ENCODE measurements at regions not wholly inside any gene's neighbourhood (a gene's known extent, or its start where the extent isn't known, plus 50 kb on each side); places are given as distances from the start of the nearest gene placed in this dataset.

- Histone ChIP-seq H3K4me1 (peaks cover 6% of the 10 kb centered on the region), H3K36me3 (no peaks in the 10 kb centered on the region), H3K9ac (ENCODE audit: low read depth in 2 of 2, low read length in 2 of 2) (no peak overlapping the region), H3K27me3 (no peaks in the 10 kb centered on the region), H3K9me3 (no peaks in the 10 kb centered on the region), H3K27ac (no peak overlapping the region), H3K4me3 (no peak overlapping the region)
- TF ChIP-seq CTCF (IDR thresholded peaks at IDR 0.05): no peak
- DNase-seq: no peak
- intact Hi-C loops (cut with DNase I): no loop called here
Observed at GRCh38 chr14:38847161-38847560, 255.9 kb downstream of the SEC23A start.

- H3K27me3 ChIP-seq: no peaks in the 10 kb centered on the region
- H3K27ac ChIP-seq: peak overlapping the region; percentile 49
- no peak overlapping the region for H3K9ac ChIP-seq (ENCODE audit: low read depth in 2 of 2, low read length in 2 of 2)
- TF ChIP-seq CTCF (IDR thresholded peaks at IDR 0.05): no peak
- DNase-seq: peak; percentile 29
- H3K4me1 ChIP-seq: peaks cover 18% of the 10 kb centered on the region
- intact Hi-C loops (cut with DNase I): no loop called here
- H3K36me3 ChIP-seq: no peaks in the 10 kb centered on the region
- no peaks in the 10 kb centered on the region for H3K9me3 ChIP-seq
- H3K4me3 ChIP-seq: no peak overlapping the region
Observed at GRCh38 chr14:38839694-38840365, 263.2 kb downstream of the SEC23A start.

GRCh38 chr14:38838979-38839323 lies 264.1 kb downstream of the SEC23A start:
- Histone ChIP-seq H3K9me3 (no peaks in the 10 kb centered on the region), H3K27ac (peak overlapping the region; percentile 49), H3K36me3 (no peaks in the 10 kb centered on the region), H3K27me3 (no peaks in the 10 kb centered on the region), H3K4me3 (no peak overlapping the region), H3K4me1 (peaks cover 13% of the 10 kb centered on the region), H3K9ac (ENCODE audit: low read depth in 2 of 2, low read length in 2 of 2) (no peak overlapping the region)
- TF ChIP-seq CTCF (IDR thresholded peaks at IDR 0.05): no peak
- no peak for DNase-seq
- intact Hi-C loops (cut with DNase I): no loop called here

GRCh38 chr14:38838049-38838978 lies 264.7 kb downstream of the SEC23A start:
- intact Hi-C loops (cut with DNase I): no loop called here
- peak; percentile 55 for DNase-seq

More at GRCh38 chr14:38838049-38838978, 264.7 kb downstream of the SEC23A start:
- no peaks in the 10 kb centered on the region for H3K36me3 ChIP-seq
- H3K4me1 ChIP-seq: peaks cover 12% of the 10 kb centered on the region
- no peaks in the 10 kb centered on the region for H3K27me3 ChIP-seq
- TF ChIP-seq CTCF (IDR thresholded peaks at IDR 0.05): no peak
- no peak overlapping the region for H3K27ac ChIP-seq
- no peaks in the 10 kb centered on the region for H3K9me3 ChIP-seq
- no peak overlapping the region for H3K9ac ChIP-seq (ENCODE audit: low read depth in 2 of 2, low read length in 2 of 2)
- no peak overlapping the region for H3K4me3 ChIP-seq
